ENCODE measurements at regions not wholly inside any gene's neighbourhood (a gene's known extent, or its start where the extent isn't known, plus 50 kb on each side); places are given as distances from the start of the nearest gene placed in this dataset.
"Not testable (repeated sequence)": the region's sequence is repeated elsewhere in the genome, so short reads cannot be mapped to it uniquely, and the experiment has no call there.

- no peaks in the 10 kb centered on the region for H3K36me3 Mint-ChIP-seq
- H3K27me3 Mint-ChIP-seq = no peaks in the 10 kb centered on the region
- H3K9me3 Mint-ChIP-seq = no peaks in the 10 kb centered on the region
- no peaks in the 10 kb centered on the region for H3K4me1 Mint-ChIP-seq (ENCODE audit: low read depth in 2 of 2)
- H3K4me3 Mint-ChIP-seq = no peak overlapping the region
- ATAC-seq = no peak
- no peak for DNase-seq (ENCODE audit: low spot score)
- no peak overlapping the region for H3K27ac Mint-ChIP-seq
Observed at GRCh38 chr6:103874575-103874974, 985.1 kb downstream of the HACE1 start.

GRCh38 chr6:103872678-103873077 lies 987.0 kb downstream of the HACE1 start:
- H3K9me3 Mint-ChIP-seq = peaks cover 2% of the 10 kb centered on the region
- DNase-seq (ENCODE audit: low spot score) (no peak), ATAC-seq (no peak)
- no peak overlapping the region for H3K4me3 Mint-ChIP-seq
- peaks cover 4% of the 10 kb centered on the region for H3K36me3 Mint-ChIP-seq
- H3K4me1 Mint-ChIP-seq (ENCODE audit: low read depth in 2 of 2) = no peaks in the 10 kb centered on the region
- H3K27me3 Mint-ChIP-seq = no peaks in the 10 kb centered on the region
- no peak overlapping the region for H3K27ac Mint-ChIP-seq

- ATAC-seq (no peak), DNase-seq (ENCODE audit: low spot score) (no peak)
- Mint-ChIP-seq H3K27me3 (no peaks in the 10 kb centered on the region), H3K4me3 (no peak overlapping the region), H3K4me1 (ENCODE audit: low read depth in 2 of 2) (no peaks in the 10 kb centered on the region), H3K36me3 (peaks cover 4% of the 10 kb centered on the region), H3K9me3 (peaks cover 2% of the 10 kb centered on the region), H3K27ac (no peak overlapping the region)
Observed at GRCh38 chr6:103872233-103872632, 987.5 kb downstream of the HACE1 start.

- H3K36me3 Mint-ChIP-seq = peaks cover 4% of the 10 kb centered on the region
- no peak overlapping the region for H3K4me3 Mint-ChIP-seq
- H3K4me1 Mint-ChIP-seq (ENCODE audit: low read depth in 2 of 2) = no peaks in the 10 kb centered on the region
- no peaks in the 10 kb centered on the region for H3K27me3 Mint-ChIP-seq
- ATAC-seq = no peak
- H3K27ac Mint-ChIP-seq = no peak overlapping the region
- DNase-seq (ENCODE audit: low spot score) = no peak
- H3K9me3 Mint-ChIP-seq = peaks cover 2% of the 10 kb centered on the region
Observed at GRCh38 chr6:103870970-103871369, 988.7 kb downstream of the HACE1 start.

- Mint-ChIP-seq H3K27me3 (no peaks in the 10 kb centered on the region), H3K9me3 (peaks cover 8% of the 10 kb centered on the region), H3K4me3 (no peak overlapping the region), H3K27ac (no peak overlapping the region), H3K4me1 (ENCODE audit: low read depth in 2 of 2) (no peaks in the 10 kb centered on the region), H3K36me3 (no peaks in the 10 kb centered on the region)
- DNase-seq (ENCODE audit: low spot score) (no peak), ATAC-seq (no peak)
Observed at GRCh38 chr6:103862297-103862696, 997.4 kb downstream of the HACE1 start.

GRCh38 chr6:103858003-103858402 lies 1001.7 kb downstream of the HACE1 start:
- Mint-ChIP-seq H3K9me3 (peaks cover 12% of the 10 kb centered on the region), H3K27ac (no peak overlapping the region), H3K27me3 (no peaks in the 10 kb centered on the region), H3K4me1 (ENCODE audit: low read depth in 2 of 2) (no peaks in the 10 kb centered on the region), H3K36me3 (no peaks in the 10 kb centered on the region), H3K4me3 (no peak overlapping the region)
- ATAC-seq (no peak), DNase-seq (ENCODE audit: low spot score) (no peak)

GRCh38 chr6:103855750-103856149 lies 1004.0 kb downstream of the HACE1 start:
- Mint-ChIP-seq H3K36me3 (no peaks in the 10 kb centered on the region), H3K9me3 (peaks cover 15% of the 10 kb centered on the region), H3K4me1 (ENCODE audit: low read depth in 2 of 2) (no peaks in the 10 kb centered on the region), H3K4me3 (no peak overlapping the region), H3K27ac (no peak overlapping the region), H3K27me3 (no peaks in the 10 kb centered on the region)
- DNase-seq (ENCODE audit: low spot score) (no peak), ATAC-seq (no peak)

- Mint-ChIP-seq H3K27ac (no peak overlapping the region), H3K4me3 (no peak overlapping the region), H3K9me3 (peaks cover 15% of the 10 kb centered on the region), H3K27me3 (no peaks in the 10 kb centered on the region), H3K36me3 (no peaks in the 10 kb centered on the region), H3K4me1 (ENCODE audit: low read depth in 2 of 2) (no peaks in the 10 kb centered on the region)
- ATAC-seq (no peak), DNase-seq (ENCODE audit: low spot score) (no peak)
Observed at GRCh38 chr6:103854059-103854458, 1005.7 kb downstream of the HACE1 start.

GRCh38 chr6:103838457-103838856 lies 1021.3 kb downstream of the HACE1 start:
- H3K27ac Mint-ChIP-seq = no peak overlapping the region
- no peak overlapping the region for H3K4me3 Mint-ChIP-seq
- H3K36me3 Mint-ChIP-seq = no peaks in the 10 kb centered on the region
- peaks cover 29% of the 10 kb centered on the region for H3K9me3 Mint-ChIP-seq
- H3K27me3 Mint-ChIP-seq = no peaks in the 10 kb centered on the region
- ATAC-seq (no peak), DNase-seq (ENCODE audit: low spot score) (no peak)
- no peaks in the 10 kb centered on the region for H3K4me1 Mint-ChIP-seq (ENCODE audit: low read depth in 2 of 2)

- H3K27ac Mint-ChIP-seq = no peak overlapping the region
- H3K4me1 Mint-ChIP-seq (ENCODE audit: low read depth in 2 of 2) = no peaks in the 10 kb centered on the region
- no peak for ATAC-seq
- H3K36me3 Mint-ChIP-seq = no peaks in the 10 kb centered on the region
- H3K27me3 Mint-ChIP-seq = no peaks in the 10 kb centered on the region
- no peak for DNase-seq (ENCODE audit: low spot score)
- H3K9me3 Mint-ChIP-seq = peaks cover 9% of the 10 kb centered on the region
- H3K4me3 Mint-ChIP-seq = no peak overlapping the region
Observed at GRCh38 chr6:103826209-103826608, 1033.5 kb downstream of the HACE1 start.

- H3K27me3 Mint-ChIP-seq = no peaks in the 10 kb centered on the region
- no peaks in the 10 kb centered on the region for H3K36me3 Mint-ChIP-seq
- H3K9me3 Mint-ChIP-seq = peaks cover 19% of the 10 kb centered on the region
- H3K4me3 Mint-ChIP-seq = no peak overlapping the region
- no peak for ATAC-seq
- no peaks in the 10 kb centered on the region for H3K4me1 Mint-ChIP-seq (ENCODE audit: low read depth in 2 of 2)
- H3K27ac Mint-ChIP-seq = no peak overlapping the region
- no peak for DNase-seq (ENCODE audit: low spot score)
Observed at GRCh38 chr6:103820148-103820547, 1039.6 kb downstream of the HACE1 start.

GRCh38 chr6:103819509-103819908 lies 1040.2 kb downstream of the HACE1 start:
- no peak for DNase-seq (ENCODE audit: low spot score)
- Mint-ChIP-seq H3K4me3 (no peak overlapping the region), H3K27me3 (no peaks in the 10 kb centered on the region), H3K27ac (no peak overlapping the region), H3K4me1 (ENCODE audit: low read depth in 2 of 2) (no peaks in the 10 kb centered on the region), H3K36me3 (no peaks in the 10 kb centered on the region), H3K9me3 (peaks cover 19% of the 10 kb centered on the region)
- ATAC-seq = no peak

GRCh38 chr6:103812970-103813369 lies 1046.7 kb downstream of the HACE1 start:
- ATAC-seq (no peak), DNase-seq (ENCODE audit: low spot score) (no peak)
- Mint-ChIP-seq H3K4me3 (no peak overlapping the region), H3K27ac (no peak overlapping the region), H3K9me3 (peaks cover 12% of the 10 kb centered on the region), H3K36me3 (no peaks in the 10 kb centered on the region), H3K4me1 (ENCODE audit: low read depth in 2 of 2) (no peaks in the 10 kb centered on the region), H3K27me3 (no peaks in the 10 kb centered on the region)

- not testable (repeated sequence) for H3K27ac Mint-ChIP-seq; H3K4me3 Mint-ChIP-seq; DNase-seq (ENCODE audit: low spot score); ATAC-seq; H3K4me1 Mint-ChIP-seq (ENCODE audit: low read depth in 2 of 2); H3K27me3 Mint-ChIP-seq
- Mint-ChIP-seq H3K9me3 (peaks cover 16% of the 10 kb centered on the region), H3K36me3 (peaks cover 12% of the 10 kb centered on the region)
Observed at GRCh38 chr6:103801901-103802479, 1057.7 kb downstream of the HACE1 start.

- Mint-ChIP-seq H3K36me3 (peaks cover 12% of the 10 kb centered on the region), H3K27me3 (no peaks in the 10 kb centered on the region), H3K9me3 (peaks cover 13% of the 10 kb centered on the region), H3K4me3 (no peak overlapping the region), H3K4me1 (ENCODE audit: low read depth in 2 of 2) (no peaks in the 10 kb centered on the region), H3K27ac (no peak overlapping the region)
- ATAC-seq = no peak
- no peak for DNase-seq (ENCODE audit: low spot score)
Observed at GRCh38 chr6:103799971-103800670, 1059.6 kb downstream of the HACE1 start.

Measured in natural killer cell treated with Interleukin-12 subunit alpha and Interleukin-12 subunit beta and Interleukin-15 and Interleukin-18, amount 100 ng/mL, for 72 hours (primary cell).